IMR-90 (cell line): ENCODE measurements at regions not wholly inside any gene's neighbourhood (a gene's known extent, or its start where the extent isn't known, plus 50 kb on each side); places are given as distances from the start of the nearest gene placed in this dataset.

Source experiments
- FOS ChIP-seq: fragments of 150-350 bp; IDR thresholded peaks from 2 replicates; pipeline ENCODE4 v1.6.1; 2016; ENCODE audit warnings: low read depth, low read length
- RFX5 ChIP-seq: IDR thresholded peaks from 2 replicates; pipeline ENCODE4 v1.8.0; 2012; ENCODE audit warnings: low read depth, mild to moderate bottlenecking, low read length, moderate library complexity
- TF ChIP-seq, protein P1 (sequence below): conservative IDR thresholded peaks from 2 replicates; pipeline ENCODE4 v1.5.1; 2012; ENCODE audit warnings: mild to moderate bottlenecking, low read depth, low read length, improper control_type of control experiment
- TF ChIP-seq, protein P2 (sequence below): fragments of 150-350 bp; IDR thresholded peaks from 2 replicates; pipeline ENCODE4 v1.6.1; 2017; ENCODE audit warnings: mild to moderate bottlenecking, antibody characterized with exemption, low read length, low read depth

DNA sequence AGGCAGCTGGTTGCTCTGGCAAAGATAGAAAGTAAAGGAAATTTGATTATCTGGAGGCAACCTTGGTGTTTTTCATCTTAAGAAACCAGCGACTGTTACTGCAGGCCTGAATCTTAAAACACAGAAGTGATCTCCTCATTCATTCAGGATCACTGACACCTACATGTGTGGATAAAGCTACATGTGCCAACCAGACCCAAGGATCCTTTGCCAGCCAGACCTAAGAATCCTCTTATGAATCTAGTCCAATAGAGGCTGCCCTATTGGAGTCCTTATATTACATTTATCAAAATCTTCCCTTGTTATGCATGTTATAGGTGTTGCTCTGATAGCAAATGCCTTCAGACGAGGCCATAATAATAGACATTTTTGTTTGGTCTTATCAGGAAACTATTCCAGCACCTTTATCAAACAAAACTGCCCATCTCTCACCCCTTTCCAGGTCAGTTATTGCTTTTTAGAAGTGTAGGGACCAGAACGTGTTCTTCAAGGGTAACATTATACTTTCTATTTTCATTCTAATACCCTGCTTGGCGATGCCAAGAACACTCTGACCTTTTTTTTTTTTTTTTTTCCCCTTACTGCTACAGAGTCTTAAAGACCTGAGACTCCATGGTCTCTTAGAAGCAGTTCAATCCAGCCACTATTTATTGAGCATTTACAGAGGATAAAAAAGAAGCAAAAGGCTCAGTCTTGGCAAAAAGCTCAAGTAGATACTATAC is 175.5 kb upstream of the PTBP2 start:
- TF ChIP-seq, protein P1, sequence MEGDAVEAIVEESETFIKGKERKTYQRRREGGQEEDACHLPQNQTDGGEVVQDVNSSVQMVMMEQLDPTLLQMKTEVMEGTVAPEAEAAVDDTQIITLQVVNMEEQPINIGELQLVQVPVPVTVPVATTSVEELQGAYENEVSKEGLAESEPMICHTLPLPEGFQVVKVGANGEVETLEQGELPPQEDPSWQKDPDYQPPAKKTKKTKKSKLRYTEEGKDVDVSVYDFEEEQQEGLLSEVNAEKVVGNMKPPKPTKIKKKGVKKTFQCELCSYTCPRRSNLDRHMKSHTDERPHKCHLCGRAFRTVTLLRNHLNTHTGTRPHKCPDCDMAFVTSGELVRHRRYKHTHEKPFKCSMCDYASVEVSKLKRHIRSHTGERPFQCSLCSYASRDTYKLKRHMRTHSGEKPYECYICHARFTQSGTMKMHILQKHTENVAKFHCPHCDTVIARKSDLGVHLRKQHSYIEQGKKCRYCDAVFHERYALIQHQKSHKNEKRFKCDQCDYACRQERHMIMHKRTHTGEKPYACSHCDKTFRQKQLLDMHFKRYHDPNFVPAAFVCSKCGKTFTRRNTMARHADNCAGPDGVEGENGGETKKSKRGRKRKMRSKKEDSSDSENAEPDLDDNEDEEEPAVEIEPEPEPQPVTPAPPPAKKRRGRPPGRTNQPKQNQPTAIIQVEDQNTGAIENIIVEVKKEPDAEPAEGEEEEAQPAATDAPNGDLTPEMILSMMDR, result no peak
- TF ChIP-seq, protein P2, sequence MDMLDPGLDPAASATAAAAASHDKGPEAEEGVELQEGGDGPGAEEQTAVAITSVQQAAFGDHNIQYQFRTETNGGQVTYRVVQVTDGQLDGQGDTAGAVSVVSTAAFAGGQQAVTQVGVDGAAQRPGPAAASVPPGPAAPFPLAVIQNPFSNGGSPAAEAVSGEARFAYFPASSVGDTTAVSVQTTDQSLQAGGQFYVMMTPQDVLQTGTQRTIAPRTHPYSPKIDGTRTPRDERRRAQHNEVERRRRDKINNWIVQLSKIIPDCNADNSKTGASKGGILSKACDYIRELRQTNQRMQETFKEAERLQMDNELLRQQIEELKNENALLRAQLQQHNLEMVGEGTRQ, result no peak
- TF ChIP-seq FOS (no peak), RFX5 (no peak)
